Esophagus squamous epithelium (tissue), 4 donors: ENCODE measurements at regions not wholly inside any gene's neighbourhood (a gene's known extent, or its start where the extent isn't known, plus 50 kb on each side); places are given as distances from the start of the nearest gene placed in this dataset.

ENCODE experiments used
- POLR2A ChIP-seq, 4 donors: fragments of 450-650 bp; IDR thresholded peaks; one replicate each; pipeline ENCODE4 v1.6.1; 2017; ENCODE audit warnings: antibody characterized with exemption in 4 of 4, mild to moderate bottlenecking in 4 of 4, moderate library complexity in 3 of 4
- TF ChIP-seq, protein P1 (sequence below), 6 experiments: fragments of 450-650 bp in 4 of 6; fragments of 200-600 bp in 2 of 6; sonication (generic) in 2 of 6; IDR thresholded peaks; one replicate each; pipeline ENCODE4 v1.5.1; 2016 to 2019; ENCODE audit warnings: antibody characterized with exemption in 6 of 6, mild to moderate bottlenecking in 4 of 6, moderate library complexity in 4 of 6

GRCh38 chr22:27420817-27421361, 380.7 kb downstream of the MN1 start:
- TF ChIP-seq, protein P1, sequence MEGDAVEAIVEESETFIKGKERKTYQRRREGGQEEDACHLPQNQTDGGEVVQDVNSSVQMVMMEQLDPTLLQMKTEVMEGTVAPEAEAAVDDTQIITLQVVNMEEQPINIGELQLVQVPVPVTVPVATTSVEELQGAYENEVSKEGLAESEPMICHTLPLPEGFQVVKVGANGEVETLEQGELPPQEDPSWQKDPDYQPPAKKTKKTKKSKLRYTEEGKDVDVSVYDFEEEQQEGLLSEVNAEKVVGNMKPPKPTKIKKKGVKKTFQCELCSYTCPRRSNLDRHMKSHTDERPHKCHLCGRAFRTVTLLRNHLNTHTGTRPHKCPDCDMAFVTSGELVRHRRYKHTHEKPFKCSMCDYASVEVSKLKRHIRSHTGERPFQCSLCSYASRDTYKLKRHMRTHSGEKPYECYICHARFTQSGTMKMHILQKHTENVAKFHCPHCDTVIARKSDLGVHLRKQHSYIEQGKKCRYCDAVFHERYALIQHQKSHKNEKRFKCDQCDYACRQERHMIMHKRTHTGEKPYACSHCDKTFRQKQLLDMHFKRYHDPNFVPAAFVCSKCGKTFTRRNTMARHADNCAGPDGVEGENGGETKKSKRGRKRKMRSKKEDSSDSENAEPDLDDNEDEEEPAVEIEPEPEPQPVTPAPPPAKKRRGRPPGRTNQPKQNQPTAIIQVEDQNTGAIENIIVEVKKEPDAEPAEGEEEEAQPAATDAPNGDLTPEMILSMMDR (IDR thresholded peaks at IDR 0.05): no peak
- TF ChIP-seq POLR2A (IDR thresholded peaks at IDR 0.05): no peak
